HG02678 (cell line): ENCODE measurements at regions not wholly inside any gene's neighbourhood (a gene's known extent, or its start where the extent isn't known, plus 50 kb on each side); places are given as distances from the start of the nearest gene placed in this dataset.

Experiments
- ATAC-seq: cut with Tn5 transposase; IDR thresholded peaks from one replicate; pipeline ENCODE4 v1.9.1; 2021; ENCODE audit warnings: mild to moderate bottlenecking, moderate library complexity; ENCODE audit not compliant: unreplicated experiment

- no peak for ATAC-seq
Observed at GRCh38 chr2:40773291-40773690, 321.4 kb upstream of the SLC8A1 start.

GRCh38 chr2:40783704-40784103 is 331.8 kb upstream of the SLC8A1 start:
- no peak for ATAC-seq

- no peak for ATAC-seq
Observed at GRCh38 chr2:40786636-40787035, 334.7 kb upstream of the SLC8A1 start.

- ATAC-seq: no peak
Observed at GRCh38 chr2:40797120-40797519, 345.2 kb upstream of the SLC8A1 start.

- ATAC-seq: no peak
Observed at GRCh38 chr2:40803900-40804299, 352.0 kb upstream of the SLC8A1 start.

- ATAC-seq: no peak
Observed at GRCh38 chr2:40809156-40809555, 357.3 kb upstream of the SLC8A1 start.

GRCh38 chr2:40814616-40815015 is 362.7 kb upstream of the SLC8A1 start:
- ATAC-seq: no peak

GRCh38 chr2:40820319-40820718 is 368.4 kb upstream of the SLC8A1 start:
- no peak for ATAC-seq

GRCh38 chr2:40823478-40823877 is 371.6 kb upstream of the SLC8A1 start:
- ATAC-seq: no peak

GRCh38 chr2:40824278-40824677 is 372.4 kb upstream of the SLC8A1 start:
- ATAC-seq: no peak

- no peak for ATAC-seq
Observed at GRCh38 chr2:40827392-40827791, 375.5 kb upstream of the SLC8A1 start.

GRCh38 chr2:40831321-40831873 is 379.5 kb upstream of the SLC8A1 start:
- no peak for ATAC-seq

- no peak for ATAC-seq
Observed at GRCh38 chr2:40841856-40842255, 390.0 kb upstream of the SLC8A1 start.

- ATAC-seq: no peak
Observed at GRCh38 chr2:40844353-40845277, 392.7 kb upstream of the SLC8A1 start.

- no peak for ATAC-seq
Observed at GRCh38 chr2:40851661-40852060, 399.8 kb upstream of the SLC8A1 start.

GRCh38 chr2:40859617-40860016 is 407.7 kb upstream of the SLC8A1 start:
- ATAC-seq: no peak

- no peak for ATAC-seq
Observed at GRCh38 chr2:40867829-40868228, 415.9 kb upstream of the SLC8A1 start.

GRCh38 chr2:40872580-40872979 is 420.7 kb upstream of the SLC8A1 start:
- ATAC-seq: no peak

GRCh38 chr2:40874380-40874779 is 422.5 kb upstream of the SLC8A1 start:
- ATAC-seq: no peak

- no peak for ATAC-seq
Observed at GRCh38 chr2:40877734-40878288, 425.9 kb upstream of the SLC8A1 start.

- ATAC-seq: no peak
Observed at GRCh38 chr2:40879305-40879704, 427.4 kb upstream of the SLC8A1 start.

- ATAC-seq: no peak
Observed at GRCh38 chr2:40886100-40886499, 434.2 kb upstream of the SLC8A1 start.
